ENCODE measurements at regions not wholly inside any gene's neighbourhood (a gene's known extent, or its start where the extent isn't known, plus 50 kb on each side); places are given as distances from the start of the nearest gene placed in this dataset.

GRCh38 chr7:17674166-17674942 lies 265.9 kb downstream of the SNX13 start:
- CTCF ChIA-PET: no interaction called here
- Histone ChIP-seq H3K79me2 (ENCODE audit: insufficient read depth, low read length) (no peaks in the 10 kb centered on the region), H3K9me3 (ENCODE audit: control insufficient read depth in 1 of 2, insufficient read depth in 1 of 2, low read depth in 1 of 2, low read length in 2 of 2) (no peaks in the 10 kb centered on the region), H4K20me1 (ENCODE audit: insufficient read depth) (no peaks in the 10 kb centered on the region; the same call in 1 of the 2 replicates), H2AFZ (ENCODE audit: low read depth, low read length, poor library complexity, severe bottlenecking) (no peak overlapping the region), H3K9ac (ENCODE audit: low read length) (no peak overlapping the region), H3K4me1 (ENCODE audit: control insufficient read depth in 1 of 2, insufficient read depth in 2 of 2, low read length in 2 of 2) (no peaks in the 10 kb centered on the region), H3K9me2 (ENCODE audit: insufficient read depth) (no peaks in the 10 kb centered on the region; the same call in 1 of the 2 replicates), H3K4me2 (ENCODE audit: low read length) (no peak overlapping the region), H3K27me3 (ENCODE audit: insufficient read depth, low read length) (no peaks in the 10 kb centered on the region), H3K27ac (ENCODE audit: low read depth, low read length) (no peak overlapping the region), H3K4me3 (replicated peaks in 1 of 2; ENCODE audit: low read depth in 1 of 2, low read length in 2 of 2) (no peak overlapping the region), H3K36me3 (ENCODE audit: control insufficient read depth in 1 of 2, insufficient read depth in 2 of 2, low read length in 2 of 2) (no peaks in the 10 kb centered on the region)
- RAD21 ChIA-PET (ENCODE audit: low non-redundant PET in 1 of 2, low total read pairs in 2 of 2, uncharacterized antibody in 2 of 2, unreplicated experiment in 2 of 2): no interaction called here
- BruUV-seq (replicated peaks): no TSS peak
- TF ChIP-seq ATF3 (IDR thresholded peaks at IDR 0.05) (no peak), SIN3A (IDR thresholded peaks at IDR 0.05; ENCODE audit: low read depth) (no peak), CBX3 (IDR thresholded peaks at IDR 0.05; ENCODE audit: low read depth) (no peak), TCF7L2 (IDR thresholded peaks at IDR 0.05; ENCODE audit: borderline replicate concordance, extremely low read depth, insufficient read depth, insufficient read length) (no peak), ZFX (IDR thresholded peaks at IDR 0.05) (no peak)
- DNase-seq (ENCODE audit: low read depth, low spot score): no peak
- intact Hi-C loops (cut with micrococcal nuclease): no loop called here
- ATAC-seq: no peak
- POLR2A ChIA-PET: no interaction called here

- ChIA-PET CTCF (no interaction called here), POLR2A (no interaction called here), RAD21 (ENCODE audit: low non-redundant PET in 1 of 2, low total read pairs in 2 of 2, uncharacterized antibody in 2 of 2, unreplicated experiment in 2 of 2) (no interaction called here)
- Histone ChIP-seq H3K4me1 (ENCODE audit: control insufficient read depth in 1 of 2, insufficient read depth in 2 of 2, low read length in 2 of 2) (no peaks in the 10 kb centered on the region), H3K9me3 (ENCODE audit: control insufficient read depth in 1 of 2, insufficient read depth in 1 of 2, low read depth in 1 of 2, low read length in 2 of 2) (no peaks in the 10 kb centered on the region), H3K4me2 (ENCODE audit: low read length) (no peak overlapping the region), H3K4me3 (replicated peaks in 1 of 2; ENCODE audit: low read depth in 1 of 2, low read length in 2 of 2) (no peak overlapping the region), H3K9ac (ENCODE audit: low read length) (no peak overlapping the region), H2AFZ (ENCODE audit: low read depth, low read length, poor library complexity, severe bottlenecking) (no peak overlapping the region), H3K36me3 (ENCODE audit: control insufficient read depth in 1 of 2, insufficient read depth in 2 of 2, low read length in 2 of 2) (no peaks in the 10 kb centered on the region), H3K79me2 (ENCODE audit: insufficient read depth, low read length) (no peaks in the 10 kb centered on the region), H4K20me1 (ENCODE audit: insufficient read depth) (no peaks in the 10 kb centered on the region; the same call in 1 of the 2 replicates), H3K27me3 (ENCODE audit: insufficient read depth, low read length) (no peaks in the 10 kb centered on the region), H3K9me2 (ENCODE audit: insufficient read depth) (no peaks in the 10 kb centered on the region; the same call in 1 of the 2 replicates), H3K27ac (ENCODE audit: low read depth, low read length) (no peak overlapping the region)
- intact Hi-C loops (cut with micrococcal nuclease): no loop called here
- DNase-seq (ENCODE audit: low read depth, low spot score): no peak
- no TSS peak for BruUV-seq (replicated peaks)
- no peak for ATAC-seq
- TF ChIP-seq RAD21 (IDR thresholded peaks at IDR 0.05; ENCODE audit: low read depth): no peak
- no peak for TF ChIP-seq REST (IDR thresholded peaks at IDR 0.05; ENCODE audit: low read depth)
- no peak for TF ChIP-seq CBX3 (IDR thresholded peaks at IDR 0.05; ENCODE audit: low read depth)
- no peak for TF ChIP-seq ATF3 (IDR thresholded peaks at IDR 0.05)
- no peak for TF ChIP-seq JUND (IDR thresholded peaks at IDR 0.05)
- TF ChIP-seq ZFX (IDR thresholded peaks at IDR 0.05): no peak
- TF ChIP-seq EGR1 (IDR thresholded peaks at IDR 0.05; ENCODE audit: low read depth): no peak
- no peak for TF ChIP-seq ELF1 (IDR thresholded peaks at IDR 0.05; ENCODE audit: borderline replicate concordance, low read depth)
- TF ChIP-seq ZNF274 (IDR thresholded peaks at IDR 0.05; ENCODE audit: low read depth, low read length): no peak
- TF ChIP-seq MAX (IDR thresholded peaks at IDR 0.05): no peak
- no peak for TF ChIP-seq EZH2 (IDR thresholded peaks at IDR 0.05)
- no peak for TF ChIP-seq SP1 (IDR thresholded peaks at IDR 0.05; ENCODE audit: low read depth)
Observed at GRCh38 chr7:17674943-17675608, 265.2 kb downstream of the SNX13 start.
